Mucosa of descending colon (tissue), 3 donors: ENCODE measurements at regions not wholly inside any gene's neighbourhood (a gene's known extent, or its start where the extent isn't known, plus 50 kb on each side); places are given as distances from the start of the nearest gene placed in this dataset.

Source experiments
- ATAC-seq: fragments of 200-7000 bp; cut with Tn5 transposase; one replicate; pipeline ENCODE4 v1.9.1; 2020; ENCODE audit warnings: mild to moderate bottlenecking, moderate library complexity
- DNase-seq, 3 donors: peaks; one replicate each; pipeline ENCODE4 v3.0.0-alpha.2; 2020
- H3K36me3 ChIP-seq: fragments of 200-600 bp; one replicate; pipeline ENCODE4 v1.8.0; 2021; ENCODE audit warnings: low read depth, mild to moderate bottlenecking
- H3K4me1 ChIP-seq: fragments of 200-600 bp; one replicate; pipeline ENCODE4 v1.8.0; 2021; ENCODE audit warnings: low read depth, mild to moderate bottlenecking
- H3K4me3 ChIP-seq: fragments of 200-600 bp; one replicate; pipeline ENCODE4 v1.8.0; 2021; ENCODE audit warnings: mild to moderate bottlenecking
- H3K9me3 ChIP-seq: fragments of 200-600 bp; one replicate; pipeline ENCODE4 v1.8.0; 2021; ENCODE audit warnings: mild to moderate bottlenecking
- CTCF ChIP-seq: fragments of 200-600 bp; IDR thresholded peaks from one replicate; pipeline ENCODE4 v1.8.0; 2022; ENCODE audit warnings: antibody characterized with exemption, mild to moderate bottlenecking
- intact Hi-C, 2 donors: fragments of 100-400 bp; cut with DNase I in 1 of 2; cut with micrococcal nuclease in 1 of 2; formaldehyde crosslinking; loops; one replicate each; pipeline versions ENCODE4 v1.11.0 to v1.11.1; 2022; cut with DNase I, micrococcal nuclease
- donor health status: DM: no; HTN: no; CAD: no; lungs with moderate emphysema.
- donor health status: DM: no; HTN: no; CAD: no.
- donor health status: DM: no; HTN: yes; CAD: no.

- Histone ChIP-seq H3K4me3 (no peak overlapping the region), H3K36me3 (no peaks in the 10 kb centered on the region), H3K4me1 (no peaks in the 10 kb centered on the region), H3K9me3 (no peaks in the 10 kb centered on the region)
- ATAC-seq (no peak), DNase-seq (no peak)
- intact Hi-C loops, result no loop called here
- no peak for TF ChIP-seq CTCF
Observed at GRCh38 chr1:88317396-88317795, 366.7 kb upstream of the PKN2 start.

- ATAC-seq (no peak), DNase-seq (no peak)
- no peaks in the 10 kb centered on the region for H3K4me1 ChIP-seq
- intact Hi-C loops, result no loop called here
- no peaks in the 10 kb centered on the region for H3K9me3 ChIP-seq
- no peak for TF ChIP-seq CTCF
- no peak overlapping the region for H3K4me3 ChIP-seq
- no peaks in the 10 kb centered on the region for H3K36me3 ChIP-seq
Observed at GRCh38 chr1:88318740-88319139, 365.3 kb upstream of the PKN2 start.

- ATAC-seq (no peak), DNase-seq (no peak)
- intact Hi-C loops, result no loop called here
- TF ChIP-seq CTCF, result no peak
- no peaks in the 10 kb centered on the region for H3K9me3 ChIP-seq
- H3K36me3 ChIP-seq, result no peaks in the 10 kb centered on the region
- no peaks in the 10 kb centered on the region for H3K4me1 ChIP-seq
- H3K4me3 ChIP-seq, result no peak overlapping the region
Observed at GRCh38 chr1:88320291-88320690, 363.8 kb upstream of the PKN2 start.

GRCh38 chr1:88321706-88322105 lies 362.4 kb upstream of the PKN2 start:
- H3K4me1 ChIP-seq, result no peaks in the 10 kb centered on the region
- H3K9me3 ChIP-seq, result no peaks in the 10 kb centered on the region
- no peak for TF ChIP-seq CTCF
- ATAC-seq (no peak), DNase-seq (no peak)
- H3K36me3 ChIP-seq, result no peaks in the 10 kb centered on the region
- intact Hi-C loops, result no loop called here
- no peak overlapping the region for H3K4me3 ChIP-seq

GRCh38 chr1:88324899-88325298 lies 359.2 kb upstream of the PKN2 start:
- Histone ChIP-seq H3K4me3 (no peak overlapping the region), H3K36me3 (no peaks in the 10 kb centered on the region), H3K4me1 (no peaks in the 10 kb centered on the region), H3K9me3 (no peaks in the 10 kb centered on the region)
- ATAC-seq (no peak), DNase-seq (no peak)
- no peak for TF ChIP-seq CTCF
- intact Hi-C loops, result no loop called here
